HCT116 (cell line): ENCODE measurements at regions not wholly inside any gene's neighbourhood (a gene's known extent, or its start where the extent isn't known, plus 50 kb on each side); places are given as distances from the start of the nearest gene placed in this dataset.

ENCODE experiments used
- ATAC-seq: fragments of 200-7000 bp; cut with Tn5 transposase; 2 replicates; pipeline ENCODE4 v1.9.1; 2020; ENCODE audit warnings: mild to moderate bottlenecking, moderate library complexity
- BruUV-seq: library from RNA; stranded (reverse); fragments of 400-500 nt; replicated peaks from 2 replicates; lab custom pipeline; 2021; lab: Mats Ljungman, UMichigan
- CTCF ChIA-PET: fragments of 300-600 bp; sonication (Branson Sonifier 250); formaldehyde crosslinking; loops from one replicate; lab custom pipeline; 2021; ENCODE audit warnings: antibody characterized with exemption; lab: Charles Lee
- POLR2A ChIA-PET: fragments of 300-600, 350-600 bp; sonication (Branson Sonifier 250); formaldehyde crosslinking; loops from one replicate; lab custom pipeline; 2021; ENCODE audit warnings: antibody characterized with exemption; lab: Charles Lee
- RAD21 ChIA-PET, 2 experiments: fragments of 300-600 bp; sonication (Branson Sonifier 250); formaldehyde crosslinking; loops; one replicate each; lab custom pipeline; 2023; ENCODE audit warnings: low total read pairs in 2 of 2; ENCODE audit not compliant: uncharacterized antibody in 2 of 2, unreplicated experiment in 2 of 2, low non-redundant PET in 1 of 2; lab: Charles Lee
- DNase-seq: peaks from one replicate; pipeline ENCODE4 v3.0.0-alpha.2; 2010; ENCODE audit warnings: low read depth, low spot score
- H2AFZ ChIP-seq: fragments of 200-600 bp; shearing (Covaris generic), sonication (generic); 2 replicates; pipeline ENCODE4 v1.6.1; 2017; ENCODE audit warnings: low read depth, mixed run types, mixed read lengths, antibody characterized with exemption, low read length; ENCODE audit not compliant: poor library complexity, severe bottlenecking
- H3K27ac ChIP-seq: 2 replicates; pipeline ENCODE4 v1.5.1; 2012; ENCODE audit warnings: low read depth, low read length
- H3K27me3 ChIP-seq: fragments of 200-600 bp; sonication (generic); 2 replicates; pipeline ENCODE4 v1.6.1; 2016; ENCODE audit warnings: mixed run types, low read length, mixed read lengths; ENCODE audit not compliant: insufficient read depth
- H3K36me3 ChIP-seq, 2 experiments: fragments of 200-500 bp in 1 of 2; fragments of 200-600 bp in 1 of 2; sonication (Bioruptor generic) in 1 of 2; sonication (generic) in 1 of 2; 2 replicates each; pipeline versions ENCODE4 v1.5.1 to v1.6.1; 2014 to 2016; ENCODE audit warnings: low read length in 2 of 2, inconsistent platforms in 1 of 2, mixed read lengths in 1 of 2, mixed run types in 1 of 2; ENCODE audit not compliant: insufficient read depth in 2 of 2, control insufficient read depth in 1 of 2
- H3K4me1 ChIP-seq, 2 experiments: fragments of 200-600 bp in 1 of 2; sonication (generic) in 1 of 2; 2 replicates each; pipeline versions ENCODE4 v1.5.1 to v1.6.1; 2012 to 2017; ENCODE audit warnings: low read length in 2 of 2, inconsistent platforms in 1 of 2, mild to moderate bottlenecking in 1 of 2, mixed read lengths in 1 of 2, mixed run types in 1 of 2, moderate library complexity in 1 of 2; ENCODE audit not compliant: insufficient read depth in 2 of 2, control insufficient read depth in 1 of 2
- H3K4me2 ChIP-seq: fragments of 200-600 bp; sonication (generic); 2 replicates; pipeline ENCODE4 v1.6.1; 2017; ENCODE audit warnings: mixed run types, low read length, mixed read lengths
- H3K4me3 ChIP-seq, 2 experiments: fragments of 200-600 bp in 1 of 2; sonication (generic) in 1 of 2; replicated peaks in 1 of 2; 2 replicates each; pipeline ENCODE4 v1.5.1; 2011 to 2016; ENCODE audit warnings: low read length in 2 of 2, control low read depth in 1 of 2, low read depth in 1 of 2, mild to moderate bottlenecking in 1 of 2, mixed read lengths in 1 of 2, mixed run types in 1 of 2
- H3K79me2 ChIP-seq: fragments of 200-600 bp; sonication (generic); 2 replicates; pipeline ENCODE4 v1.6.1; 2017; ENCODE audit warnings: mild to moderate bottlenecking, mixed run types, low read length, moderate library complexity, mixed read lengths; ENCODE audit not compliant: insufficient read depth
- H3K9ac ChIP-seq: fragments of 200-600 bp; sonication (generic); 2 replicates; pipeline ENCODE4 v1.6.1; 2016; ENCODE audit warnings: low read length, mixed read lengths
- H3K9me2 ChIP-seq: fragments of 200-600 bp; sonication (generic), shearing (Covaris generic); 2 replicates; pipeline ENCODE4 v1.6.1; 2017; ENCODE audit warnings: mixed run types, mild to moderate bottlenecking, moderate library complexity; ENCODE audit not compliant: insufficient read depth
- H3K9me3 ChIP-seq, 2 experiments: fragments of 200-500 bp in 1 of 2; fragments of 200-600 bp in 1 of 2; sonication (Bioruptor generic) in 1 of 2; sonication (generic) in 1 of 2; 2 replicates each; pipeline ENCODE4 v1.6.1; 2014 to 2017; ENCODE audit warnings: low read length in 2 of 2, mixed read lengths in 2 of 2, inconsistent platforms in 1 of 2, low read depth in 1 of 2, mild to moderate bottlenecking in 1 of 2, mixed run types in 1 of 2, moderate library complexity in 1 of 2; ENCODE audit not compliant: control insufficient read depth in 1 of 2, insufficient read depth in 1 of 2
- H4K20me1 ChIP-seq: fragments of 200-600 bp; sonication (generic), shearing (Covaris generic); 2 replicates; pipeline ENCODE4 v1.6.1; 2017; ENCODE audit warnings: mixed run types, mild to moderate bottlenecking, moderate library complexity; ENCODE audit not compliant: insufficient read depth
- CBX3 ChIP-seq: IDR thresholded peaks from 2 replicates; pipeline ENCODE4 v1.6.1; 2012; ENCODE audit warnings: low read depth
- CEBPB ChIP-seq: IDR thresholded peaks from 2 replicates; pipeline ENCODE4 v1.6.1; 2012; ENCODE audit warnings: low read depth
- EGR1 ChIP-seq: IDR thresholded peaks from 2 replicates; pipeline ENCODE4 v1.6.1; 2012; ENCODE audit warnings: low read depth
- ELF1 ChIP-seq: IDR thresholded peaks from 2 replicates; pipeline ENCODE4 v1.6.1; 2012; ENCODE audit warnings: low read depth, borderline replicate concordance
- EZH2 ChIP-seq: fragments of 200-600 bp; sonication (generic); IDR thresholded peaks from 2 replicates; pipeline ENCODE4 v1.6.1; 2017; ENCODE audit warnings: antibody characterized with exemption, mixed run types
- EZH2phosphoT487 ChIP-seq: fragments of 200-600 bp; IDR thresholded peaks from 2 replicates; pipeline ENCODE4 v1.6.1; 2018; ENCODE audit warnings: antibody characterized with exemption, borderline replicate concordance
- FOSL1 ChIP-seq: IDR thresholded peaks from 2 replicates; pipeline ENCODE4 v1.6.1; 2012; ENCODE audit warnings: low read depth
- JUND ChIP-seq: IDR thresholded peaks from 2 replicates; pipeline ENCODE4 v1.6.1; 2012
- POLR2A ChIP-seq: IDR thresholded peaks from 2 replicates; pipeline ENCODE4 v1.7.0; 2011; ENCODE audit warnings: borderline replicate concordance; ENCODE audit not compliant: insufficient read depth, insufficient read length; ENCODE audit errors: extremely low read depth
- POLR2AphosphoS5 ChIP-seq: IDR thresholded peaks from 2 replicates; pipeline ENCODE4 v1.6.1; 2011; ENCODE audit warnings: mild to moderate bottlenecking, low read depth, low read length, moderate library complexity
- SRF ChIP-seq: IDR thresholded peaks from 2 replicates; pipeline ENCODE4 v1.6.1; 2012; ENCODE audit warnings: low read depth
- TCF7L2 ChIP-seq: IDR thresholded peaks from 2 replicates; pipeline ENCODE4 v1.7.0; 2011; ENCODE audit warnings: borderline replicate concordance, inconsistent platforms; ENCODE audit not compliant: insufficient read depth, insufficient read length; ENCODE audit errors: extremely low read depth
- YY1 ChIP-seq: IDR thresholded peaks from 2 replicates; pipeline ENCODE4 v1.6.1; 2011; ENCODE audit warnings: low read length, low read depth, moderate library complexity, mild to moderate bottlenecking; ENCODE audit not compliant: insufficient replicate concordance; ENCODE audit errors: extremely low read depth
- ZFX ChIP-seq: fragments of 450-650 bp; IDR thresholded peaks from 2 replicates; pipeline ENCODE4 v1.6.1; 2017
- intact Hi-C: fragments of 100-400 bp; cut with micrococcal nuclease; formaldehyde crosslinking; loops from 2 replicates; pipeline ENCODE4 v1.10.0; 2022
- TF ChIP-seq, protein P1 (sequence below), 3 experiments: fragments of 200-600 bp in 1 of 3; sonication (generic) in 1 of 3; IDR thresholded peaks in 2 of 3; conservative IDR thresholded peaks in 1 of 3; 2 replicates each; pipeline ENCODE4 v1.5.1; 2012 to 2017; ENCODE audit warnings: low read depth in 2 of 3, low read length in 2 of 3, antibody characterized with exemption in 1 of 3, borderline replicate concordance in 1 of 3, control low read depth in 1 of 3, mild to moderate bottlenecking in 1 of 3, mixed read lengths in 1 of 3, mixed run types in 1 of 3, moderate library complexity in 1 of 3; ENCODE audit not compliant: insufficient read depth in 1 of 3
- TF ChIP-seq, protein P2 (sequence below): IDR thresholded peaks from 2 replicates; pipeline ENCODE4 v1.6.1; 2012
- TF ChIP-seq, protein P3 (sequence below): IDR thresholded peaks from 2 replicates; pipeline ENCODE4 v1.6.1; 2012

DNA sequence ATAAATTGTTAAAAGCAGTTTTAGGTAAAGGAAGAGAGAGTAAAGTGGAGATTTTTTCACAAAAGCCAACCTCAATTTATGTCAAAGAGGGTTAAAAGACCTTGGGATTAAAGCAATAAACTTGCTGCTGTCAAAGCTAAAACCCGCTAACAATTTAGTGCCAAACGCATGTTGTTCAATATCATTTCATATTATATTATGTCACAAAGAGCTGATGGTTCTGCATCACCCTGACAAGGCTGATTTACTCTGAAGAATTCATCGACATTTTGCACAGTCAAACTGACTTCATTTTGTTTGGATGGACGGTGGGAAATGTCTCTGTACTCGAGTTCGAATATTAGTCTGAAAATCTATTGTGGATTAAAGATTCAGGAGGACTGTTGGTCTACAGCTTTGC lies 315.8 kb upstream of the TSHZ3 start:
- Histone ChIP-seq H3K36me3 (no peaks in the 10 kb centered on the region), H3K9me3 (peaks cover 4 to 22% of the 10 kb centered on the region in 2 experiments; a peak in 2 of 4 replicates), H3K4me3 (no peak overlapping the region), H3K27ac (no peak overlapping the region), H3K4me2 (no peak overlapping the region), H2AFZ (no peak overlapping the region), H3K79me2 (no peaks in the 10 kb centered on the region), H3K9ac (no peak overlapping the region), H3K4me1 (no peaks in the 10 kb centered on the region), H4K20me1 (no peaks in the 10 kb centered on the region), H3K9me2 (no peaks in the 10 kb centered on the region), H3K27me3 (no peaks in the 10 kb centered on the region)
- ChIA-PET POLR2A (no interaction called here), RAD21 (no interaction called here), CTCF (no interaction called here)
- ATAC-seq, result no peak
- TF ChIP-seq CBX3 (no peak), FOSL1 (no peak), CEBPB (no peak), POLR2A (no peak), YY1 (no peak), JUND (no peak), EGR1 (no peak), EZH2phosphoT487 (no peak), ELF1 (no peak), EZH2 (no peak), POLR2AphosphoS5 (no peak), ZFX (no peak), TCF7L2 (no peak), SRF (no peak)
- TF ChIP-seq, protein P1, sequence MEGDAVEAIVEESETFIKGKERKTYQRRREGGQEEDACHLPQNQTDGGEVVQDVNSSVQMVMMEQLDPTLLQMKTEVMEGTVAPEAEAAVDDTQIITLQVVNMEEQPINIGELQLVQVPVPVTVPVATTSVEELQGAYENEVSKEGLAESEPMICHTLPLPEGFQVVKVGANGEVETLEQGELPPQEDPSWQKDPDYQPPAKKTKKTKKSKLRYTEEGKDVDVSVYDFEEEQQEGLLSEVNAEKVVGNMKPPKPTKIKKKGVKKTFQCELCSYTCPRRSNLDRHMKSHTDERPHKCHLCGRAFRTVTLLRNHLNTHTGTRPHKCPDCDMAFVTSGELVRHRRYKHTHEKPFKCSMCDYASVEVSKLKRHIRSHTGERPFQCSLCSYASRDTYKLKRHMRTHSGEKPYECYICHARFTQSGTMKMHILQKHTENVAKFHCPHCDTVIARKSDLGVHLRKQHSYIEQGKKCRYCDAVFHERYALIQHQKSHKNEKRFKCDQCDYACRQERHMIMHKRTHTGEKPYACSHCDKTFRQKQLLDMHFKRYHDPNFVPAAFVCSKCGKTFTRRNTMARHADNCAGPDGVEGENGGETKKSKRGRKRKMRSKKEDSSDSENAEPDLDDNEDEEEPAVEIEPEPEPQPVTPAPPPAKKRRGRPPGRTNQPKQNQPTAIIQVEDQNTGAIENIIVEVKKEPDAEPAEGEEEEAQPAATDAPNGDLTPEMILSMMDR (IDR thresholded peaks at IDR 0.05 in 2 of 3, conservative IDR thresholded peaks at IDR 0.05 in 1 of 3; ENCODE audit: borderline replicate concordance in 1 of 3, insufficient read depth in 1 of 3, low read depth in 2 of 3, low read length in 2 of 3), result no peak
- TF ChIP-seq, protein P2, sequence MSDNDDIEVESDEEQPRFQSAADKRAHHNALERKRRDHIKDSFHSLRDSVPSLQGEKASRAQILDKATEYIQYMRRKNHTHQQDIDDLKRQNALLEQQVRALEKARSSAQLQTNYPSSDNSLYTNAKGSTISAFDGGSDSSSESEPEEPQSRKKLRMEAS, result no peak
- TF ChIP-seq, protein P3, sequence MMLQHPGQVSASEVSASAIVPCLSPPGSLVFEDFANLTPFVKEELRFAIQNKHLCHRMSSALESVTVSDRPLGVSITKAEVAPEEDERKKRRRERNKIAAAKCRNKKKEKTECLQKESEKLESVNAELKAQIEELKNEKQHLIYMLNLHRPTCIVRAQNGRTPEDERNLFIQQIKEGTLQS, result no peak
- intact Hi-C loops, result no loop called here
- no peak for DNase-seq
- BruUV-seq, result no TSS peak
